Mesodermal cell (in vitro differentiated cells): ENCODE measurements at regions not wholly inside any gene's neighbourhood (a gene's known extent, or its start where the extent isn't known, plus 50 kb on each side); places are given as distances from the start of the nearest gene placed in this dataset.

ENCODE experiments used
- H3K27ac ChIP-seq: 2 replicates; pipeline ENCODE4 v1.7.0; 2013; ENCODE audit warnings: mild to moderate bottlenecking, low read depth, low read length, moderate library complexity; ENCODE audit not compliant: severe bottlenecking
- H3K36me3 ChIP-seq: 2 replicates; pipeline ENCODE4 v1.7.1; 2013; ENCODE audit warnings: mild to moderate bottlenecking, low read length, moderate library complexity; ENCODE audit not compliant: control insufficient read depth, insufficient read depth
- H3K4me1 ChIP-seq: one replicate; pipeline ENCODE4 v1.7.1; 2013; ENCODE audit warnings: mild to moderate bottlenecking, low read length; ENCODE audit not compliant: insufficient read depth, control insufficient read depth, poor library complexity, severe bottlenecking
- H3K4me3 ChIP-seq: 2 replicates; pipeline ENCODE4 v1.7.0; 2013; ENCODE audit warnings: low read length, control low read depth, mild to moderate bottlenecking; ENCODE audit not compliant: insufficient read depth, poor library complexity, severe bottlenecking; ENCODE audit errors: extremely low read depth
- H3K9me3 ChIP-seq: 2 replicates; pipeline ENCODE4 v1.7.1; 2013; ENCODE audit warnings: mild to moderate bottlenecking, low read length, moderate library complexity; ENCODE audit not compliant: control insufficient read depth
- WGBS, 2 experiments: methylation state at CpG; one replicate each; pipeline ENCODE4 v1.1.5; 2013; ENCODE audit warnings: missing lambda C conversion rate in 2 of 2; ENCODE audit not compliant: insufficient coverage in 2 of 2; 5-methylcytosine and 5-hydroxymethylcytosine counted together

DNA sequence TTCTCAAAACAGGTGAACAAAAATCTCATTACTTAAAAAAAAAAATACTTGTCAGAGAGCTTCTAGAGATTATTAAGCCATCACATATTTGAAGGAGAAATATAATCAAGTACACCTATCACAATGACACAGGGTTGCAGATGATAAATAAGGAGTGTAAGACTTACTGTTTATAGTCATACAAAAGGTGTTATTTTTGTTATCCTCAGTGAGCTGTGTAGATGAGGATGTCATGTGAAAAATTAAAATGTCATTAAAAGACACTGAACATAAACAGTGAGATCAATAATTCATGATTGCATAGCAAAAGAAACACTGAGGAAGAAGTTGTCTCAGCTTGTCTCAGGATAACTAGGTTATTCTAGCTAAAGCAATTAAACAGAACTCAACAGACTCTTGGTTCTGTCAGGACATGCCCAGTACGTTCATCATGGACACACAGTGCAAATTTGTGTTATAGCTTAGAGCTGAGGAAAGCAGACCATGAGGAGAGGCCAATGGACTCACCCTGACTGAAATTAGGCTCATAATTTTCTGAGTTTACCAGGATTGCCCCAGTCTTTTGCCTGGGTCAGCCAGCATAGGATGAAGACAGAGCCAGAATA is 1162.6 kb upstream of the C9orf72 start:
- 100% methylated on average over 1 of the region's 1 CpG; no CpG with 5 or more reads in 1 of the 2 experiments for WGBS, 2 experiments
- H3K36me3 ChIP-seq: no peaks in the 10 kb centered on the region
- H3K27ac ChIP-seq: no peak overlapping the region
- no peak overlapping the region for H3K4me3 ChIP-seq
- H3K4me1 ChIP-seq: no peaks in the 10 kb centered on the region
- H3K9me3 ChIP-seq: no peaks in the 10 kb centered on the region

DNA sequence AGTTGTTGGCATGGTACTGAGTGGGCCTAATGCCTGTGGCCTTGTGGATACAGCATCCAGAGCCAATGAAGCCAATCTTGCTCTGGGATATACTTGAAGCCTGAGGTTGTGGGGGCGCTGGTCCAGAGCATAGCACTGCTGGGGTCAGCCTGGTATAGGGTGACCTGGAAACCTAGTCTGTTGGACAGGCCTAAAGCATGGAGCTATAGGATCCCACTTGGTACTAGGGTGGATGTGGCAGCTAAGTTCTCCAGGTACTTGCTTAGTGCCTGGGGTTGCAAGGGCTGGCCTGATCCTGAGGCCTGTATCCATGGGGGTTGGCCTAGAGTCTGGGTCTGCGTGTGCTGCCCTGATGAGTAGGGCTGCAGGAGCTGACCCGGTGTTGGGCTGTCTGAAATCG is 1168.2 kb upstream of the C9orf72 start:
- WGBS, 2 experiments: 85 to 89% methylated on average over 2 to 3 of the region's 4 CpGs

GRCh38 chr9:28747351-28747985 is 1174.2 kb upstream of the C9orf72 start:
- Histone ChIP-seq H3K27ac (no peak overlapping the region), H3K4me1 (no peaks in the 10 kb centered on the region), H3K36me3 (no peaks in the 10 kb centered on the region), H3K4me3 (no peak overlapping the region), H3K9me3 (no peaks in the 10 kb centered on the region)
- WGBS, 2 experiments: 85 to 91% methylated on average over 4 to 6 of the region's 10 CpGs

More for the DNA sequence above, 1168.2 kb upstream of the C9orf72 start:
- Histone ChIP-seq H3K9me3 (no peaks in the 10 kb centered on the region), H3K36me3 (no peaks in the 10 kb centered on the region), H3K27ac (no peak overlapping the region), H3K4me1 (no peaks in the 10 kb centered on the region), H3K4me3 (no peak overlapping the region)

DNA sequence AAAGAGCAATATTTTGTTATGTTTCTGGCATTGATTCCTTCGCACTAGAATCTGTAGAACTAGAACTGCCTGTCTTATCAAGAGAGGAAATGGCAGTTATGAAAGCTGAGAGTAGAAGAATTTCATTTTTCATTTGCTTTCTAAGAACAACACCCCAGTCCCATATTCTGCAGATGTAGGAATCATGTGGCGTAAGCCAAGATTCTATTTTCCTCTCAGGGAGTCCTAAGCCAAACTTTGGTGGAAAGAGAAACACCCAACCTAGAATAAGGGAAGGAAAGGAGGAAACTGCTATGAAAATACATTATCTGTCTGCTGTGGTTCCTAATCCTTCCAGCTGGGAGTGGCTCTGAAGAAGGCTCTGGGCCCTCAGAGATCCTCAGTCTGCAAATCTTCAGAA is 1176.9 kb upstream of the C9orf72 start:
- Histone ChIP-seq H3K36me3 (no peaks in the 10 kb centered on the region), H3K4me1 (no peaks in the 10 kb centered on the region), H3K27ac (no peak overlapping the region), H3K9me3 (no peaks in the 10 kb centered on the region), H3K4me3 (no peak overlapping the region)
- 100% methylated on average over 1 of the region's 2 CpGs; no CpG with 5 or more reads in 1 of the 2 experiments for WGBS, 2 experiments

GRCh38 chr9:28758341-28758740 is 1185.1 kb upstream of the C9orf72 start:
- Histone ChIP-seq H3K36me3 (no peaks in the 10 kb centered on the region), H3K4me3 (no peak overlapping the region), H3K27ac (no peak overlapping the region), H3K9me3 (no peaks in the 10 kb centered on the region), H3K4me1 (no peaks in the 10 kb centered on the region)
- WGBS, 2 experiments: no CpG with 5 or more reads among the region's 1 CpG

DNA sequence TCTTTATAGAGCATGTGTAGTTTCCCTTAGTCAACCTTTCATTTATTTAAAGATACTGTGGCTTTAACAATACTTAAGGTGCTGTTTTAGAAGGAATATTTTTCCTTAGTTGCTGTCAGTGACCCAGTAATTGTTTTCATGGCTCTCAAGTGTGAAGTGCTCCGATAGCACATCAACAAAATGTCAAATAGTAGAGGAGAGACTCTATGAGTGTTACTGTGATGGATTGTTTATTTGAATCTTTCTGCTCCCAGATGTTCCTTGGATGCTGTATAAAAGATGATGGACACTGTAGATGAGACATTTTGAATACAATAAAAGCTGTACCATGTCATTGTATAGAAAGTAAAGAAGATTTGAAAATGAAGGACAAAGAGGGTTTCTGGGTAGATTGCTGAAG is 1185.7 kb upstream of the C9orf72 start:
- 67 to 85% methylated on average over 1 of the region's 1 CpG for WGBS, 2 experiments
- no peak overlapping the region for H3K4me3 ChIP-seq
- H3K27ac ChIP-seq: no peak overlapping the region
- H3K36me3 ChIP-seq: no peaks in the 10 kb centered on the region
- H3K9me3 ChIP-seq: no peaks in the 10 kb centered on the region
- H3K4me1 ChIP-seq: no peaks in the 10 kb centered on the region

DNA sequence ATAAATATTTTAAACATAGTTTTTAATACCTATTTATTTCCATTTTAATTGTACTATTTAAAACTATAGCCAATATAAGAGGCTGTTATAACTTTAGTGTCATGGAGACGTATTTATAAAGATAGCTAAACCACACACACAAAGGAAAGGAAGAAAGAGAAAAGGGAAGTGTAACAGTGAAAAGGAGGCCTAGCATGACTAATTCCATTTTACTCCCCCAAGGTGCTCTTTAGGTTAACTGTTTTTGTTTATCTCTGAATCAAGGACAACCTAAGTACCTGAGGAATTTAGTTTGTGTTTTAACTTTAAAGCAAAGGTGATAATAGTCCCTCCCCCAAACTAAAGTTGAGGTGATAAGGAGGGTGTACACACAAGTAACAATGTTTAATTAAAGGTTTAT is 1188.9 kb upstream of the C9orf72 start:
- H3K27ac ChIP-seq: no peak overlapping the region
- H3K4me1 ChIP-seq: no peaks in the 10 kb centered on the region
- H3K36me3 ChIP-seq: no peaks in the 10 kb centered on the region
- WGBS, 2 experiments: no CpG with 5 or more reads among the region's 1 CpG
- no peak overlapping the region for H3K4me3 ChIP-seq
- no peaks in the 10 kb centered on the region for H3K9me3 ChIP-seq

GRCh38 chr9:28764532-28764931 is 1191.3 kb upstream of the C9orf72 start:
- no peak overlapping the region for H3K4me3 ChIP-seq
- no peaks in the 10 kb centered on the region for H3K36me3 ChIP-seq
- H3K4me1 ChIP-seq: no peaks in the 10 kb centered on the region
- H3K27ac ChIP-seq: no peak overlapping the region
- WGBS, 2 experiments: no CpG with 5 or more reads among the region's 1 CpG
- no peaks in the 10 kb centered on the region for H3K9me3 ChIP-seq

DNA sequence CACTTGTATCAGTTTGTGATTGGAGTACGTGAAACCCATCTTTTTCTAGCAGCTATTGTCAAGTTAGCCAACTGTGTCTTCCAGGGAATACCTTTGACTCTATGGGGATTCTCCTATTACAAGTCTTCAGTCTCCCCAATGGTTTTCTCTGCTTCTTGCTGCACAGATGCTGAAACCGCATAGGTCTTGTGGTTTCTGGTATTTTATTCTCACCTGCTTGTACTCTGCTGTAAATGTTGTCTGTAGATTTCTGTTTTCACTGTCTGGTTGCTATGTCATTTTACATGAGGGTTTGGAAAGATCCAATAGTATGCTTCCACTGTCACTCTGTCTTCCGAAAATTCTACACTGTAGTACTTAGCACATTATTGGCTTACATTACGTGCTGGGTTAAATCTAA is 1196.9 kb upstream of the C9orf72 start:
- 80 to 100% methylated on average over 1 to 2 of the region's 4 CpGs for WGBS, 2 experiments
- H3K4me1 ChIP-seq: no peaks in the 10 kb centered on the region
- H3K9me3 ChIP-seq: no peaks in the 10 kb centered on the region
- no peak overlapping the region for H3K27ac ChIP-seq
- H3K36me3 ChIP-seq: no peaks in the 10 kb centered on the region
- no peak overlapping the region for H3K4me3 ChIP-seq

DNA sequence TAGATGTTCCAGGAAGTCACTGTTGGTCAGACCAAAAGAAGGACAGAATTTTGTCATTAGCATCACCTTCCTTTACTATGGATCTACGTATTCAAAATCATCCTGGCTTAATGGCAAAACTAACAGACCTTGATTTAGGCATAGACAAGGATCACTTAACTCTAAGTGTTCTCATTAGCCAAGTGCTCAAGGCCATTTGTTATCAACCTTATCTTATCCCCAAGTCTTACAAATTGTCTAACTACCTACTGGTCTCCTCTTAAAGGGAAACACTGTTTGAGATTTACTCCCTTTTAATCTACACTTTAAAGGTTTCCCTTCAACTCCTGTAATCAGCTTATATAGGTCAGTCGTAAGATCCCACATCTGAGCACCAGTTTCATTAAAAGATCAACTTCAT is 1197.5 kb upstream of the C9orf72 start:
- WGBS, 2 experiments: 45 to 64% methylated on average over 2 of the region's 2 CpGs
- Histone ChIP-seq H3K9me3 (no peaks in the 10 kb centered on the region), H3K4me1 (no peaks in the 10 kb centered on the region), H3K36me3 (no peaks in the 10 kb centered on the region), H3K27ac (no peak overlapping the region), H3K4me3 (no peak overlapping the region)

DNA sequence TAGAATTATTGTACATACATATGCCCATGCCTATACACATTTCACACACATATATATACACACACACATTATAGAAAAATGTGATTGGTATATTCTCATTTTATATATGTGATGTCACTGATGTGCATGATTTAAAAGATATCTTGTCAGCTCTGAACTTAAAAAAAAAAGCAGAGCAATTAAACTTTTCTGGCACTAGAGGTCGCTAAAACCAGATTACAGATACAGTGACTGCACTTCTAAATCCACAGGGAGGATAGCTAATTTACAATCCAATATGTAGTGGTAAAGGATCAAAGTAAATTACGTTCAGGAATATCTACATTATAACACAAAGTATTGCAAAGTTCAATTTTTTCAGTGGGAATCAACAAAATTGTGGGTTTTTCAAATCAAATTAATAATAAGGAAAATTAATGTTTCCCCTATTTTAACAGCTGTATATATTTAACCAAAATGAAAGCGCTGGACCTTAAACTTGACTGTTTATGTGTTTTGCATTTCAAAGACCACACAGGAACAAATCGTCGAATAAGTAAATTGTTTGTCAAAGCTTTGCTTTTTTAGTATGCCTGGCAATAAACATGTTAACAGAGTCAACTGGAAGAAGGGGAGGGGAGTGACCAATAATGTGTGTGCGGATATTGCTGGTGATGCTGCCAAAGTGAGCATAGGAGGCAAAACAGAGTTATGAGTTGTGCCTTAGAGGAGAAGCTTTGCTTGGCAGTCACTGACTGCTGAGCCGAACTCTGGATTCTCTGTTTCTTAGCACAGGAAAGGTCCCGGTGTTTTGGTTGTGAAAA is 1201.4 kb upstream of the C9orf72 start:
- Histone ChIP-seq H3K27ac (no peak overlapping the region), H3K36me3 (no peaks in the 10 kb centered on the region), H3K4me1 (no peaks in the 10 kb centered on the region), H3K9me3 (no peaks in the 10 kb centered on the region), H3K4me3 (no peak overlapping the region)
- WGBS, 2 experiments: 65 to 94% methylated on average over 2 to 5 of the region's 8 CpGs
